HepG2 (cell line): ENCODE measurements at regions not wholly inside any gene's neighbourhood (a gene's known extent, or its start where the extent isn't known, plus 50 kb on each side); places are given as distances from the start of the nearest gene placed in this dataset.

Source experiments
- ATAC-seq: fragments of 200-7000 bp; cut with Tn5 transposase; 3 replicates; pipeline ENCODE4 v1.9.1; 2020; ENCODE audit warnings: mild to moderate bottlenecking, moderate library complexity
- BruUV-seq: library from RNA; stranded (reverse); fragments of 400-500 nt; replicated peaks from 2 replicates; lab custom pipeline; 2021; lab: Mats Ljungman, UMichigan
- CTCF ChIA-PET: fragments of 300-600 bp; formaldehyde crosslinking; extraction: SDS; loops from one replicate; lab custom pipeline; 2021; ENCODE audit warnings: low total read pairs, inconsistent platforms, low intra/inter-chr PET ratio; lab: Yijun Ruan, JAX
- POLR2A ChIA-PET: fragments of 350-600 bp; sonication (Branson Sonifier 250); formaldehyde crosslinking; loops from one replicate; lab custom pipeline; 2020; ENCODE audit warnings: antibody characterized with exemption, inconsistent platforms; lab: Yijun Ruan, JAX
- DNase-seq: peaks from one replicate; pipeline ENCODE4 v3.0.0-alpha.2; 2015; ENCODE audit warnings: low spot score
- FAIRE-seq: peaks from 3 replicates; lab custom pipeline; 2011; peaks lifted over from hg19 to GRCh38; lab: Jason Lieb, UNC
- H2AFZ ChIP-seq: one replicate; pipeline ENCODE4 v1.6.1; 2011; ENCODE audit warnings: low read length, inconsistent platforms
- H3K27ac ChIP-seq: fragments of 300-600 bp; 3 replicates; pipeline ENCODE4 v1.8.0; 2011; ENCODE audit warnings: mixed run types, mild to moderate bottlenecking, mixed read lengths, low read length, inconsistent platforms; ENCODE audit not compliant: insufficient read depth; ENCODE audit errors: extremely low read length
- H3K27me3 ChIP-seq, 2 experiments: fragments of 200-600 bp in 1 of 2; 2 replicates in 1 of 2; 3 replicates in 1 of 2; pipeline versions ENCODE4 v1.6.0 to v1.8.0; 2011; ENCODE audit warnings: low read length in 2 of 2, mild to moderate bottlenecking in 2 of 2, moderate library complexity in 2 of 2, inconsistent platforms in 1 of 2; ENCODE audit not compliant: insufficient read depth in 2 of 2, control insufficient read depth in 1 of 2
- H3K36me3 ChIP-seq, 2 experiments: fragments of 200-600 bp in 1 of 2; replicated peaks in 1 of 2; 2 replicates in 1 of 2; 3 replicates in 1 of 2; pipeline versions ENCODE4 v1.5.1 to v1.8.0; 2011; ENCODE audit warnings: low read length in 2 of 2, inconsistent platforms in 1 of 2; ENCODE audit not compliant: insufficient read depth in 2 of 2, control insufficient read depth in 1 of 2
- H3K4me1 ChIP-seq: 2 replicates; pipeline ENCODE4 v1.5.1; 2012; ENCODE audit warnings: low read length, inconsistent platforms; ENCODE audit not compliant: insufficient read depth
- H3K4me2 ChIP-seq: 2 replicates; pipeline ENCODE4 v1.6.0; 2011; ENCODE audit warnings: low read depth, low read length, inconsistent platforms
- H3K4me3 ChIP-seq, 3 experiments: fragments of 200-600 bp in 1 of 3; sonication (generic), shearing (Covaris generic) in 1 of 3; replicated peaks in 1 of 3; 2 replicates each; pipeline ENCODE4 v1.5.1; 2011 to 2016; ENCODE audit warnings: low read length in 3 of 3, inconsistent platforms in 2 of 3, low read depth in 2 of 3, mild to moderate bottlenecking in 2 of 3, control low read depth in 1 of 3, mixed read lengths in 1 of 3; ENCODE audit not compliant: insufficient read depth in 1 of 3
- H3K79me2 ChIP-seq: one replicate; pipeline ENCODE4 v1.6.1; 2011; ENCODE audit warnings: low read length, inconsistent platforms; ENCODE audit not compliant: insufficient read depth
- H3K9ac ChIP-seq: 2 replicates; pipeline ENCODE4 v1.6.0; 2011; ENCODE audit warnings: mild to moderate bottlenecking, low read depth, low read length, inconsistent platforms; ENCODE audit not compliant: insufficient read depth
- H3K9me3 ChIP-seq: 2 replicates; pipeline ENCODE4 v1.5.1; 2012; ENCODE audit warnings: mild to moderate bottlenecking, low read length
- H4K20me1 ChIP-seq: 2 replicates; pipeline ENCODE4 v1.6.0; 2011; ENCODE audit warnings: inconsistent platforms, mild to moderate bottlenecking, low read length, moderate library complexity; ENCODE audit not compliant: insufficient read depth
- BCL6 ChIP-seq: IDR thresholded peaks from 2 replicates; pipeline ENCODE4 v1.6.1; 2016; ENCODE audit warnings: missing genetic modification reagents, missing compliant biosample characterization
- CAMTA2 ChIP-seq: sonication (generic); formaldehyde crosslinking; IDR thresholded peaks from 2 replicates; pipeline ENCODE4 v1.4.0; 2020; ENCODE audit warnings: mild to moderate bottlenecking, missing genetic modification reagents, borderline replicate concordance
- EZH2 ChIP-seq: conservative IDR thresholded peaks from 2 replicates; pipeline ENCODE4 v1.6.1; 2012; ENCODE audit warnings: mild to moderate bottlenecking, low read depth, low read length, moderate library complexity
- IRX3 ChIP-seq: sonication (generic); formaldehyde crosslinking; IDR thresholded peaks from 2 replicates; pipeline ENCODE4 v1.8.1; 2023; ENCODE audit warnings: mild to moderate bottlenecking, low read depth, missing genetic modification reagents, borderline replicate concordance
- PAWR ChIP-seq: sonication (generic); formaldehyde crosslinking; IDR thresholded peaks from 2 replicates; pipeline ENCODE4 v1.4.0; 2020; ENCODE audit warnings: missing genetic modification reagents, mild to moderate bottlenecking, borderline replicate concordance
- PCBP1 ChIP-seq: fragments of 200-400 bp; formaldehyde crosslinking; IDR thresholded peaks from 2 replicates; pipeline ENCODE4 v1.6.1; 2017; ENCODE audit warnings: mild to moderate bottlenecking, low read depth, low read length, borderline replicate concordance
- RNF2 ChIP-seq: fragments of 450-650 bp; conservative IDR thresholded peaks from 2 replicates; pipeline ENCODE4 v1.6.1; 2016; ENCODE audit warnings: low read depth
- SAFB2 ChIP-seq: sonication (generic); formaldehyde crosslinking; IDR thresholded peaks from 2 replicates; pipeline ENCODE4 v1.5.1; 2020; ENCODE audit warnings: missing genetic modification reagents, low read depth, mild to moderate bottlenecking, borderline replicate concordance
- SMAD3 ChIP-seq: sonication (generic); formaldehyde crosslinking; IDR thresholded peaks from 2 replicates; pipeline ENCODE4 v1.4.0; 2020; ENCODE audit warnings: missing genetic modification reagents
- SRF ChIP-seq: IDR thresholded peaks from 2 replicates; pipeline ENCODE4 v1.6.1; 2011; ENCODE audit warnings: mild to moderate bottlenecking, low read depth, low read length, moderate library complexity
- SRY ChIP-seq: sonication (generic); formaldehyde crosslinking; IDR thresholded peaks from 2 replicates; pipeline ENCODE4 v1.8.0; 2022; ENCODE audit warnings: mild to moderate bottlenecking, missing genetic modification reagents
- ZNF263 ChIP-seq: sonication (generic); formaldehyde crosslinking; IDR thresholded peaks from 2 replicates; pipeline ENCODE4 v1.4.0; 2020; ENCODE audit warnings: missing genetic modification reagents
- ZNF496 ChIP-seq: sonication (generic); formaldehyde crosslinking; IDR thresholded peaks from 2 replicates; pipeline ENCODE4 v1.8.1; 2023; ENCODE audit warnings: mild to moderate bottlenecking, moderate library complexity, missing genetic modification reagents; ENCODE audit not compliant: insufficient replicate concordance
- ZNF556 ChIP-seq: sonication (generic); formaldehyde crosslinking; IDR thresholded peaks from 2 replicates; pipeline ENCODE4 v1.4.0; 2020; ENCODE audit warnings: mild to moderate bottlenecking, missing genetic modification reagents, borderline replicate concordance
- whole genome bisulfite sequencing: methylation state at CpG from one replicate; pipeline ENCODE4 v1.1.6; 2017; ENCODE audit warnings: low lambda C conversion rate; 5-methylcytosine and 5-hydroxymethylcytosine counted together
- in situ Hi-C: cut with HindIII; loops from 2 replicates; pipeline ENCODE4 v1.10.0; 2017; ENCODE audit warnings: low pct_unique_long_range_greater_than_20kb; ENCODE audit not compliant: extremely low pct_ligation_motif_present
- intact Hi-C: fragments of 100-400 bp; cut with micrococcal nuclease; formaldehyde crosslinking; loops from one replicate; pipeline ENCODE4 v1.10.0; 2022; ENCODE audit not compliant: unreplicated experiment
- TF ChIP-seq, protein P1 (sequence below): sonication (generic); formaldehyde crosslinking; conservative IDR thresholded peaks from 2 replicates; pipeline ENCODE4 v1.8.0; 2022; ENCODE audit warnings: low read depth, missing genetic modification reagents
- TF ChIP-seq, protein P2 (sequence below): sonication (generic); formaldehyde crosslinking; IDR thresholded peaks from 2 replicates; pipeline ENCODE4 v1.5.0; 2020; ENCODE audit warnings: mild to moderate bottlenecking, low read depth, missing genetic modification reagents, borderline replicate concordance

DNA sequence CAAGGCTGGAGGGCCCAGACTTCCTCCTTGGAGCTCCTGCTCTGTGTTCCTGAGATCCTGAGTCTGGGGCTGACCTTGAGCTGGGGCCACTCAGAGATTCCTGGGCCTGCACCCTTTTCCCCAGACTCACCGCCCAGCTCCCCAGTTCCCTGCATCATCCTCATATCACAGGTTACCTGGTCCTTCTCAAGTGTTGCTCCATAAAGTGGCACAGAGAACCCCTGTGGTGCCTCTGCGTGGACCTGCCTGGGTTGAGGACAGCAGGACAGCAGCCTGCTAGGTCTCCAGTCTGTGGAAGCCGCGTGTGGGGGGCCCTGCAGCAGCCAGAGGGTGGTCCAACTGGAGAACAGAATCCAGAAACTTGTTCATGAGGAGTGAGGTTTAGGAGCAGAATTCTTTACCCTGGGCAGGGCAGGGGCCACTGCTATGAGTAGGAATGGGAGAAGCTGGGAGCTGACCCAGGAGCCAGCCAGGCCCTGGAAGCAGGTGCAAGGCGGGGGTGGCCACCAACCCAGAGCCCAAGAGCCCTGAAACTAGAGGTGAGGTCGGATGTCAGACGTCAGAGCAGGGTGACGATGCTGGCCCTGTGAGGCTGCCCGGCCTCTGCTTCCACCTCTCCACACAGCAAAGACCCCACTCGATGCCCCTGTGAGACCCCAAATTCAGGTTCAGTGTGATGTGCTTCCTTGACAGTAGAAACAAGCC, 299.4 kb downstream of the TCERG1L start:
- no TSS peak for BruUV-seq
- H3K36me3 ChIP-seq = no peaks in the 10 kb centered on the region
- no peak for ATAC-seq
- TF ChIP-seq SRY (CRISPR knock-in tag) (no peak), ZNF556 (CRISPR knock-in tag) (no peak), SAFB2 (CRISPR knock-in tag) (no peak), RNF2 (no peak), IRX3 (CRISPR knock-in tag) (no peak), SMAD3 (no peak), CAMTA2 (CRISPR knock-in tag) (no peak), PAWR (no peak), PCBP1 (no peak), EZH2 (no peak), BCL6 (CRISPR knock-in tag) (no peak), ZNF496 (CRISPR knock-in tag) (no peak), SRF (no peak), ZNF263 (CRISPR knock-in tag) (no peak)
- TF ChIP-seq, protein P1, sequence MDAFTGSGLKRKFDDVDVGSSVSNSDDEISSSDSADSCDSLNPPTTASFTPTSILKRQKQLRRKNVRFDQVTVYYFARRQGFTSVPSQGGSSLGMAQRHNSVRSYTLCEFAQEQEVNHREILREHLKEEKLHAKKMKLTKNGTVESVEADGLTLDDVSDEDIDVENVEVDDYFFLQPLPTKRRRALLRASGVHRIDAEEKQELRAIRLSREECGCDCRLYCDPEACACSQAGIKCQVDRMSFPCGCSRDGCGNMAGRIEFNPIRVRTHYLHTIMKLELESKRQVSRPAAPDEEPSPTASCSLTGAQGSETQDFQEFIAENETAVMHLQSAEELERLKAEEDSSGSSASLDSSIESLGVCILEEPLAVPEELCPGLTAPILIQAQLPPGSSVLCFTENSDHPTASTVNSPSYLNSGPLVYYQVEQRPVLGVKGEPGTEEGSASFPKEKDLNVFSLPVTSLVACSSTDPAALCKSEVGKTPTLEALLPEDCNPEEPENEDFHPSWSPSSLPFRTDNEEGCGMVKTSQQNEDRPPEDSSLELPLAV = no peak
- TF ChIP-seq, protein P2, sequence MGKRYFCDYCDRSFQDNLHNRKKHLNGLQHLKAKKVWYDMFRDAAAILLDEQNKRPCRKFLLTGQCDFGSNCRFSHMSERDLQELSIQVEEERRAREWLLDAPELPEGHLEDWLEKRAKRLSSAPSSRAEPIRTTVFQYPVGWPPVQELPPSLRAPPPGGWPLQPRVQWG (CRISPR knock-in tag) = no peak
- TF ChIP-seq, all 625 proteins: peak for 0
- no peak overlapping the region for H3K27ac ChIP-seq
- H4K20me1 ChIP-seq = no peaks in the 10 kb centered on the region
- H3K79me2 ChIP-seq = no peaks in the 10 kb centered on the region
- H3K27me3 ChIP-seq = peaks cover 0 to 14% of the 10 kb centered on the region in 2 experiments; a peak in 3 of 5 replicates
- DNase-seq (no peak), FAIRE-seq (no peak)
- WGBS = 7% methylated on average over 7 of the region's 10 CpGs
- H3K9ac ChIP-seq = no peak overlapping the region
- no peak overlapping the region for H2AFZ ChIP-seq
- H3K4me3 ChIP-seq = no peak overlapping the region
- intact Hi-C loops = no loop called here
- ChIA-PET CTCF (no interaction called here), POLR2A (no interaction called here)
- no peak overlapping the region for H3K4me2 ChIP-seq
- no peaks in the 10 kb centered on the region for H3K4me1 ChIP-seq
- in situ Hi-C loops = no loop called here
- H3K9me3 ChIP-seq = no peaks in the 10 kb centered on the region
